NCI-H774 (cell line): ENCODE measurements at regions not wholly inside any gene's neighbourhood (a gene's known extent, or its start where the extent isn't known, plus 50 kb on each side); places are given as distances from the start of the nearest gene placed in this dataset.

Source experiments
- DNase-seq: peaks from one replicate; lab custom pipeline; 2025; lab: John Stamatoyannopoulos, UW

GRCh38 chr16:6667393-6667792, 665.3 kb upstream of the RBFOX1 start:
- no peak for DNase-seq

DNA sequence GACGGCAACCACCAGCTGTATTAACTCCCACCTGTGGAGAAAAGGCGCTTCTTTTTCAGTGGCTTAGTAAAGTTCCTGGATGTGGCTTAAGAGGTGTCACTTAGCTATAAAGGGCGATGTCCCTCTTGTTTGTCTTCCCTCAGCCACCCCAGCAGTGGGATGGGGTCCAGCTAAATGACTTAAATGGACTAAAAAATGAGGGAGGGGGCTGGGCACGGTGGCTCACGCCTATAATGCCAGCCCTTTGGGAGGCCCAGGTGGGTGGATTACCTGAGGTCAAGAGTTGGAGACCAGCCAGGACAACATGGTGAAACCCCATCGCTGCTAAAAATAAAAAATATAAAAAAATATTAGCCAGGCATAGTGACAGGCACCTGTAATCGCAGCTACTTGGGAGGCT, 667.5 kb upstream of the RBFOX1 start:
- DNase-seq = no peak

GRCh38 chr16:6663668-6664067, 669.0 kb upstream of the RBFOX1 start:
- no peak for DNase-seq

DNA sequence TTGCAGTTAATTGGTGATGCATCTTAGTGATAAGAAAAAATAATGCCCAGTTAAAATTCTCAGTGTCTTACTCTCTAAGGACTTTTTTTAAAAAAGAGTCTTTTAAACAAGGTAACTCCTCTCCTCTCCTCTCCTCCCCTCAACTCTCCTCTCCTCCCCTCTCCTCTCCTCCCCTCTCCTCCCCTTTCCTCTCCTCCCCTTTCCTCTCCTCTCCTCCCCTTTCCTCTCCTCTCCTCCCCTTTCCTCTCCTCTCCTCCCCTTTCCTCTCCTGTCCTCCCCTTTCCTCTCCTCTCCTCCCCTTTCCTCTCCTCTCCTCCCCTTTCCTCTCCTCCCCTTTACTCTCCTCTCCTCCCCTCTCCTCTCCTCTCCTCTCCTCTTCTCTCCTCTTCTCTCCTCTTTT, 675.9 kb upstream of the RBFOX1 start:
- no peak for DNase-seq

GRCh38 chr16:6646891-6647290, 685.8 kb upstream of the RBFOX1 start:
- no peak for DNase-seq

DNA sequence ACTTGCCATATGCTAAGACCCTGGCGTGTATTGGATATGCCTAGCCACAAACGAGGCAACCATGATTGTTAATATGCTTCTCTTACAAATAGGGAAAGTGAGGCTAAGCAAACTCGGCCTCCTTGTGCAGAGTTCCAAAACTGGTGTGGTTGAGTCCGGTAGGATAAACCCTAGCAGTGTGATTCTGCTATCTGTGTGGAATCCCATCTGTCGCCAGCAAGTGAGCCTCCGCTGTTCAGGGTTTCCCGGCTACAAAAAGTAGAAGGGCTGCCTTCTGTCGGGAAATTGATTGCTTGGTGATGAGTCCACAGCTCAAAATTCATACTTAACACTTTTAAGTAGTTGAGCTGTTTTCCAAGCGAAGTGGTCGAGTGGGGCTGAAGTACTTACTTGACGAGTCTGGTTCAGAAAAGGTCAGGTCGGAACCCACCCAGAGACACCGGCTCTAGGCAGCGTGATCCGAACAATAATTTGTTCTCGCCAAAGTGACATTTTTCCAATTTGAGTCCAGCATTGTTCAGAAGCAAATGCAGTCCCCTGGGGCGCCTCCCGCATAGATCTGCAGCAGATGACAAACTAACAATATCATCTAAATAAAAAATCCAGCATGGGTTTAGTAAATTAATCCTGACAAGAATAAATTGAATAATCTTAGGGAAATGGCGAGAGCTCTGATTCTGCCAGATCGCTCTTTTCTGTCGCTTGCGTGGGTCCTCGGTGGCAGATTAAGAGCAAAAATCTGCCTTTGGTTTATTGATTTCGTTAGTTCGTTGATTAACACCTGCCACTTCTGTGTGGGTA, 686.7 kb upstream of the RBFOX1 start:
- no peak for DNase-seq

DNA sequence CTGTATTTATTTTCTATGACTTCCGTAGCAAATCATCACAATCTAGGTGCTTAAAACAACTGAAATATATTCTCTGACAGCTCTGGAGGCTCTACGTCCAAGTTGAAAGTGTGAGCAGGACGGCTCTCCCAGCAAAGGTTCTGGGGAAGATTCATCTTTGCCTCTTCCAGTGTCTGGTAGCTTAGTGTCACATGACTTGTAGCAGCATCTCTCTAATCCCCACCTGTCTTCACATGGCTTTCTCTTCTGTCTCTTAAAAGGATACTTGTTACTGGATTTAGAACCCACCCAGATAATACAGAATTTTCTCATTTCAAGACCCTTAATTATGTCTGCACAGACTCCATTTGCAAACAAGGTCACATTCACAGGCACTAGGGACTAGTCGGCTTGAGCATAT, 687.7 kb upstream of the RBFOX1 start:
- DNase-seq = no peak

DNA sequence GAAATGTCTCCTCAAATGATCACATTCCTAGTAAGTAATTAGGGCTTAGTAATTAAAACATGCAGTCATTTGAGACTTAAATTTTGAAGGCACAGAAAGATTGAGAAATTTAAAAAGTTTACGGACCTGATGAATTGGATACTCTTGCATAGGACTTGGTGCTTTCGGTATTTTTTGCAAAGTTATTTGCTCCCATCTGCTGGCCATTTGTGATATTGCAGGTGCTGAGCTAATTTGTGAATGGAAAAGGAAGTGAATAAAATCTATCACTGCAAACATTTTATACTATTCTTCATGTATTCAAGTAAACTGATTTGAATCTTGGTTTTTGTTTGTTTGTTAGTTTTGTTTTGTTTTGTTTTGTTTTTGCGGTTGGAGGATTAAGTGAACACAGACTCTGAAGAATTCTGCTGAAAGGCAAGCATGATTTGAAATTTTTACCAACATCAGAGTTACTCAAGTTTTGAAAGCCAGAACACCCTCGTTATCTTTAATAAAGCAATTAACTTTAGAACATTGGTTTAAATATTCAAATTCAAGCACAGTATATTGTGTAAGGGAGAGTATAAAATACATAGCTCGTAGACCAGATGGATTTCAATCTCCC, 689.5 kb upstream of the RBFOX1 start:
- DNase-seq = no peak

- no peak for DNase-seq
Measured at GRCh38 chr16:6642271-6642670, 690.4 kb upstream of the RBFOX1 start.

GRCh38 chr16:6641091-6641490, 691.6 kb upstream of the RBFOX1 start:
- no peak for DNase-seq

DNA sequence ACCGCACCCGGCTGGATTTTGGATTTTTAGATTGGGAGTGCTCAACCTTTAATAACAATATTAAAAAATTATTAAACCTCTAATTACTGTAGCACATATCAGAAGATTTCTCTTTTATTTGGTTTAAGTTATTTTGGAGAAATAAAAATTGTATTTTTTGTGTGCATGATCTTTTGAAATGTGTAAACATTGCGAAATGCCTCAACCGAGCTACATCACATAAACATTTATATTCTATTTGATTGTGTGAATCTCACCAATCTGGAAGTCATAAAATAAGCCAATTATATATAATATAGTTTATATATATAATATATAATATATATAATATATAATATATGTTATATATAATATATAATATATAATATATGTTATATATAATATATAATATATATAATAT, 696.2 kb upstream of the RBFOX1 start:
- DNase-seq = no peak

GRCh38 chr16:6634151-6634550, 698.5 kb upstream of the RBFOX1 start:
- no peak for DNase-seq

DNA sequence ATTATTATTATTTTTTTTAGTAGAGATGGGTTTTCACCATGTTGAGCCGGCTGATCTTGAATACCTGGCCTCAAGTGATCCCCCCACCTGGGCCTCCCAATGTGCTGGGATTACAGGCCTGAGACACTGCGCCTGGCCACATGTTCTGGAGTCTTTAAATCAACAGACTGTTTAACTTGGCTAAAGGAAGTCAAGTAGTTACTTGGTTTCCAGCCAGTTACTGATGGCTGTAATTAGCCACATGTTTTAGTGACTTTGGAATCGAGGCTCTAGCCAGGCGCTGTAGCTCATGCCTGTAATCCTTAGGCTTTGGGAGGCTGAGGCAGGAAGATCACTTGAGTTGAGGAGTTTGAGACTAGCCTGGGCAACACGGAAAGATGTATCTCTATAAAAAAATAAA, 699.2 kb upstream of the RBFOX1 start:
- DNase-seq = no peak

- DNase-seq = no peak
Measured at GRCh38 chr16:6629110-6629509, 703.5 kb upstream of the RBFOX1 start.

GRCh38 chr16:6625606-6626005, 707.0 kb upstream of the RBFOX1 start:
- DNase-seq = no peak

DNA sequence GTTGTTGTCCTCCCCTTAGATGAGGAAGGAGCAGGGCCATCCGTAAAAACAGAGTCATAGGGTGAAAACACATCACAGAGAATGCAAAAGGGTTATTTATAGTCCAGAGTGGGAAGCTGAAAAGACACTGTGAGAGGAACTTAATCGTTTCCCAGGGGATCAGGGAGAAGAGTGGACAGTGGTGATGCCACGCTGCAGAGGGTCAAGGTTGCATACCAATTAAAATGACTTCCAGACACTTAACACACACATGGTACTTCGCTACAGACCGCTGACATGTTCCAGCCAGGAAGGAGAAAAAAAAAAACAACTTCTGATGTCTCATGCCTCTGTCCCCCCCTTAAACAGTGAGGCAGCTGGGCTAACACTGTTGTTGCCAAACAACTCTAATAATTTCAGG, 713.8 kb upstream of the RBFOX1 start:
- DNase-seq = no peak

- DNase-seq = no peak
Measured at GRCh38 chr16:6616746-6617145, 715.9 kb upstream of the RBFOX1 start.

- no peak for DNase-seq
Measured at GRCh38 chr16:6615636-6616035, 717.0 kb upstream of the RBFOX1 start.

GRCh38 chr16:6611535-6611934, 721.1 kb upstream of the RBFOX1 start:
- no peak for DNase-seq

DNA sequence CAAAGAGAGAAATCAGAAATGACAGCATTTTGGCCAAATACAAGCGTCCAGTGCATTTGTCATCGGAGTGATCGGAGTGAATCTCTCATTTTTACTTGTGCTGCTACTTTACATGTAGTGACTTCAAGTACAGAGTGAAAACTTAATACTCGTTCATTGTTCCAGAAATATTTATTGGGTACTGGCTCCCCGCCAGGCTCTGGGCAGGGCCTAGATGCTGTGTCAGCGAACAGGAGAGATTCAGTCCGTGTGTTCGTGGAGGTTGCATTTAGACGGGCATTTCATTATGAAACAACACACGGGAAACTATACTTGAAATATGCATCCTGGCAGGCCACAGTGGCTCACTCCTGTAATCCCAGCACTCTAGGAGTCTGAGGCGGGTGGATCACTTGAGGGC, 727.2 kb upstream of the RBFOX1 start:
- DNase-seq = no peak

GRCh38 chr16:6603780-6604325, 728.8 kb upstream of the RBFOX1 start:
- DNase-seq = no peak

- no peak for DNase-seq
Measured at GRCh38 chr16:6602405-6602804, 730.2 kb upstream of the RBFOX1 start.

- no peak for DNase-seq
Measured at GRCh38 chr16:6600167-6600566, 732.5 kb upstream of the RBFOX1 start.

DNA sequence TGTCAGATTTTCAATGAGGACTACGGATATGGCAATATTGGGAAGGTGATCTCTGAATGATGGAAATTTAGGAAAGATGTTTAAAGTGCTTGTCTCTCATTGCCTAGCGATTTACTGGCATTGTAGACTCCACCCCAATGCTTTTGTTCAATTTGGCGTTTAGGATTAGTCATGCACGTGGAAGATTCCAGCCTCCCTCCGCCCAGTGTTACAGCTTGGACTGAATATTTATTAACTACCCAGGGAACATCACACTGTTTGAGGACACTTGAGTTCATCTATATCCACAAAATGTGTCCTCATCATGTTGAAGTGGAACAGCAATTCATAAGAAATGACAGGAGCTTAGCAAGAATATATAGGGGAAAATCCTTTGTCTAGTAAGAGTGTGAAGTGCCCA, 738.8 kb upstream of the RBFOX1 start:
- DNase-seq = no peak
